Common myeloid progenitor, CD34-positive (primary cell): ENCODE measurements at regions not wholly inside any gene's neighbourhood (a gene's known extent, or its start where the extent isn't known, plus 50 kb on each side); places are given as distances from the start of the nearest gene placed in this dataset.

ENCODE experiments used
- CTCF ChIA-PET: fragments of 350-600 bp; sonication (Branson Sonifier 250); formaldehyde crosslinking; loops from one replicate; lab custom pipeline; 2021; ENCODE audit warnings: antibody characterized with exemption; lab: Charles Lee
- POLR2A ChIA-PET: fragments of 350-600 bp; sonication (Branson Sonifier 250); formaldehyde crosslinking; loops from one replicate; lab custom pipeline; 2021; ENCODE audit warnings: antibody characterized with exemption; lab: Charles Lee
- DNase-seq, 3 donors: peaks; one replicate each; pipeline versions ENCODE4 v3.0.0 to v3.0.0-alpha.2; 2013
- H3K27ac ChIP-seq, 2 experiments: 1 replicate in 1 of 2; 2 replicates in 1 of 2; pipeline ENCODE4 v1.7.0; 2013; ENCODE audit warnings: inconsistent platforms in 2 of 2, low read length in 2 of 2, mild to moderate bottlenecking in 2 of 2, low read depth in 1 of 2, moderate library complexity in 1 of 2; ENCODE audit not compliant: severe bottlenecking in 2 of 2, insufficient read depth in 1 of 2, poor library complexity in 1 of 2
- H3K27me3 ChIP-seq, 5 experiments: replicated peaks in 2 of 5; 1 replicate in 3 of 5; 2 replicates in 2 of 5; pipeline versions ENCODE4 v1.6.1 to v1.7.0; 2013; ENCODE audit warnings: low read length in 4 of 5, mild to moderate bottlenecking in 2 of 5, moderate library complexity in 2 of 5, inconsistent platforms in 1 of 5; ENCODE audit not compliant: insufficient read depth in 5 of 5, control insufficient read depth in 4 of 5
- H3K36me3 ChIP-seq, 4 experiments: 1 replicate in 2 of 4; 2 replicates in 2 of 4; pipeline versions ENCODE4 v1.6.1 to v1.7.0; 2013; ENCODE audit warnings: low read length in 3 of 4, control low read depth in 1 of 4, mild to moderate bottlenecking in 1 of 4; ENCODE audit not compliant: control insufficient read depth in 4 of 4, insufficient read depth in 4 of 4
- H3K4me1 ChIP-seq, 4 experiments: 1 replicate in 3 of 4; 2 replicates in 1 of 4; pipeline versions ENCODE4 v1.6.1 to v1.7.1; 2013; ENCODE audit warnings: low read length in 3 of 4, mild to moderate bottlenecking in 3 of 4, control low read depth in 1 of 4, inconsistent platforms in 1 of 4, moderate library complexity in 1 of 4; ENCODE audit not compliant: control insufficient read depth in 4 of 4, insufficient read depth in 4 of 4; ENCODE audit errors: control extremely low read depth in 1 of 4
- H3K4me3 ChIP-seq, 7 experiments: 1 replicate in 4 of 7; 2 replicates in 3 of 7; pipeline versions ENCODE4 v1.5.1 to v1.7.0; 2013; ENCODE audit warnings: mild to moderate bottlenecking in 7 of 7, low read length in 6 of 7, moderate library complexity in 6 of 7, inconsistent platforms in 2 of 7, low read depth in 2 of 7, control low read depth in 1 of 7; ENCODE audit not compliant: insufficient read depth in 4 of 7, control insufficient read depth in 1 of 7; ENCODE audit errors: extremely low read depth in 1 of 7
- H3K9me3 ChIP-seq, 5 experiments: 1 replicate in 4 of 5; 2 replicates in 1 of 5; pipeline versions ENCODE4 v1.6.1 to v1.7.1; 2013; ENCODE audit warnings: low read length in 4 of 5, mild to moderate bottlenecking in 2 of 5, inconsistent platforms in 1 of 5, low read depth in 1 of 5, moderate library complexity in 1 of 5; ENCODE audit not compliant: control insufficient read depth in 4 of 5, insufficient read depth in 2 of 5; ENCODE audit errors: control extremely low read depth in 1 of 5
- WGBS: methylation state at CpG from one replicate; pipeline ENCODE4 v1.1.5; 2013; ENCODE audit not compliant: insufficient coverage; 5-methylcytosine and 5-hydroxymethylcytosine counted together

DNA sequence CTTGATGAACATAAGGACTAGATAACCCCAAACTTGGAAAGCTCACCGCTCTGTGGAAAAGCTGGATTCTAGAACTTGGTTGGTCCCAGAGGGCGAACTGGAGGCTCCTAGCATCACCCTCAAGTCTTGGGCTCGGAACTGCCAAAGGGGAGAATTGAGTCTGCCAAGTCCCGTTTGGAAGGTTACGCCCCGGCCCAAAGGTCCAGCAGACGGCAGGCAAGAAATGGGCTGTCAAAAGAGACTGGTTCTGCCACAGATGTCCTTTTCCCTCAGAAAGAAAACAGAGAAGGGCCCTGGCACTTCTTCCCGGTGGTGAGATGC lies 182.2 kb downstream of the ANAPC1 start:
- ChIA-PET POLR2A (no interaction called here), CTCF (interaction anchor here (0.7 to 2.5 kb wide), 8 partner anchors 11 to 221 kb away, joined by 3 to 8 read pairs (median 4); no protein-coding TSS in a partner anchor)
- 100% methylated on average over 8 of the region's 8 CpGs for WGBS
- peaks cover 25 to 83% (median 76%) of the 10 kb centered on the region in 4 experiments for H3K4me1 ChIP-seq
- H3K4me3 ChIP-seq, result no peak overlapping the region
- H3K27ac ChIP-seq, result no peak overlapping the region
- no peaks in the 10 kb centered on the region for H3K27me3 ChIP-seq
- no peak for DNase-seq
- H3K9me3 ChIP-seq, result no peaks in the 10 kb centered on the region
- no peaks in the 10 kb centered on the region for H3K36me3 ChIP-seq

GRCh38 chr2:111702119-111702803 lies 181.7 kb downstream of the ANAPC1 start:
- Histone ChIP-seq H3K36me3 (no peaks in the 10 kb centered on the region), H3K4me1 (peaks cover 25 to 88% (median 80%) of the 10 kb centered on the region in 4 experiments), H3K27ac (no peak overlapping the region), H3K4me3 (peak overlapping the region in 1 of 7 experiments; percentile 1), H3K9me3 (no peaks in the 10 kb centered on the region), H3K27me3 (no peaks in the 10 kb centered on the region)
- ChIA-PET CTCF (interaction anchor here (1.2 to 2.5 kb wide), 4 partner anchors 11 to 34 kb away, joined by 3 to 8 read pairs (median 4); no protein-coding TSS in a partner anchor), POLR2A (no interaction called here)
- 76% methylated on average over 13 of the region's 14 CpGs for WGBS
- peak; percentile 41 to 61 (median 49) for DNase-seq

GRCh38 chr2:111702804-111703196 lies 181.2 kb downstream of the ANAPC1 start:
- peaks cover 22 to 85% (median 79%) of the 10 kb centered on the region in 4 experiments for H3K4me1 ChIP-seq
- 97% methylated on average over 5 of the region's 7 CpGs for WGBS

GRCh38 chr2:111703759-111704158 lies 180.2 kb downstream of the ANAPC1 start:
- Histone ChIP-seq H3K36me3 (no peaks in the 10 kb centered on the region), H3K4me1 (peaks cover 14 to 75% (median 71%) of the 10 kb centered on the region in 4 experiments), H3K27ac (no peak overlapping the region), H3K4me3 (no peak overlapping the region), H3K27me3 (no peaks in the 10 kb centered on the region), H3K9me3 (no peaks in the 10 kb centered on the region)
- CTCF ChIA-PET, result no interaction called here
- WGBS, result 96% methylated on average over 5 of the region's 5 CpGs
- DNase-seq, result no peak
- POLR2A ChIA-PET, result no interaction called here

More at GRCh38 chr2:111702804-111703196, 181.2 kb downstream of the ANAPC1 start:
- no peak overlapping the region for H3K27ac ChIP-seq
- H3K27me3 ChIP-seq, result no peaks in the 10 kb centered on the region
- H3K9me3 ChIP-seq, result no peaks in the 10 kb centered on the region
- no peak overlapping the region for H3K4me3 ChIP-seq
- H3K36me3 ChIP-seq, result no peaks in the 10 kb centered on the region
- no peak for DNase-seq
- ChIA-PET POLR2A (no interaction called here), CTCF (interaction anchor here (1.2 to 2.5 kb wide), 2 partner anchors 12 kb away, joined by 4 to 8 read pairs; no protein-coding TSS in a partner anchor)

- no peaks in the 10 kb centered on the region for H3K36me3 ChIP-seq
- no peaks in the 10 kb centered on the region for H3K9me3 ChIP-seq
- ChIA-PET CTCF (interaction anchor here (1.1 kb wide), 1 partner anchor 13 kb away, joined by 3 read pairs; no protein-coding TSS in a partner anchor), POLR2A (no interaction called here)
- DNase-seq, result peak in 2 of 3 donors; percentile 32 to 42
- WGBS, result 95% methylated on average over 5 of the region's 6 CpGs
- H3K4me3 ChIP-seq, result no peak overlapping the region
- no peaks in the 10 kb centered on the region for H3K27me3 ChIP-seq
- no peak overlapping the region for H3K27ac ChIP-seq
- H3K4me1 ChIP-seq, result peaks cover 11 to 71% (median 66%) of the 10 kb centered on the region in 4 experiments
Observed at GRCh38 chr2:111704246-111704645, 179.7 kb downstream of the ANAPC1 start.

DNA sequence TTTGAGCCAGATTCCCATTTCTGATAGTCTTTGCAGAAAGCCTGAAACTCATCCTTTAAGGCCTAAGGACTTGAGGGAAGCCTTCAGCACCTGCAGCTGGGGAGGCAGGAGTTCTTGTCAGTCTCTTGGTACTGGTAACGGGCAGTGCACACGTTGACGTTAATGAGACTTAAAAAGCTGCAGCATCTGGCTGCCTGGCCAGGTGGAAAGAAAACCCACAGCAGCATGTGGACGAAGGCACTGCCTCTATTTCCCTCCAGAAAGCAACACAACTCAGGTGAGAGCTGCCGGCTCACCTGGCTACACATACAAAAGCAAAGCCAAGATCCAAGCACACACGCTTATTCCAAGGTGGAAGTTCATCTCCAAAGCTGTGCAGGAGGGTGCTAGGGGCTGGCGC lies 178.8 kb downstream of the ANAPC1 start:
- CTCF ChIA-PET, result interaction anchor here (1.1 to 1.4 kb wide), 2 partner anchors 13 to 14 kb away, joined by 3 to 4 read pairs; no protein-coding TSS in a partner anchor
- Histone ChIP-seq H3K36me3 (no peaks in the 10 kb centered on the region), H3K9me3 (no peaks in the 10 kb centered on the region), H3K4me3 (no peak overlapping the region), H3K4me1 (peaks cover 10 to 65% (median 61%) of the 10 kb centered on the region in 4 experiments), H3K27ac (peak overlapping the region; percentile 41 to 47), H3K27me3 (no peaks in the 10 kb centered on the region)
- WGBS, result 82% methylated on average over 7 of the region's 7 CpGs
- POLR2A ChIA-PET, result no interaction called here
- DNase-seq, result peak in 2 of 3 donors; percentile 25 to 47
